ENCODE measurements at regions not wholly inside any gene's neighbourhood (a gene's known extent, or its start where the extent isn't known, plus 50 kb on each side); places are given as distances from the start of the nearest gene placed in this dataset.

- H3K4ac ChIP-seq (replicated peaks; ENCODE audit: insufficient read length, low read depth, low read length): no peak overlapping the region
- no peak overlapping the region for H2BK5ac ChIP-seq (ENCODE audit: low read depth, low read length)
- no peak overlapping the region for H3K18ac ChIP-seq (ENCODE audit: extremely low read depth, low read length)
- no peak overlapping the region for H3K4me3 ChIP-seq (ENCODE audit: extremely low read depth in 1 of 4, insufficient read depth in 2 of 4, low read depth in 3 of 4, low read length in 4 of 4)
- H2BK12ac ChIP-seq (ENCODE audit: low read depth, low read length): no peak overlapping the region
- no peak overlapping the region for H3K4me2 ChIP-seq (ENCODE audit: insufficient read depth in 1 of 2, low read depth in 2 of 2, low read length in 2 of 2)
- POLR2A ChIA-PET (ENCODE audit: partially characterized antibody): no interaction called here
- H3K27me3 ChIP-seq (replicated peaks in 1 of 4; ENCODE audit: control insufficient read depth in 3 of 4, extremely low read depth in 1 of 4, insufficient read depth in 3 of 4, low read length in 3 of 4): no peaks in the 10 kb centered on the region
- CTCF ChIA-PET (ENCODE audit: partially characterized antibody): interaction anchor here (0.8 to 1.2 kb wide), 4 partner anchors 8 to 28 kb away, joined by 3 read pairs; no protein-coding TSS in a partner anchor
- 59% methylated on average over 3 of the region's 3 CpGs; no CpG with 5 or more reads in 1 of the 2 experiments for WGBS, 2 experiments (ENCODE audit: extremely low coverage in 1 of 2, insufficient coverage in 1 of 2, insufficient read length in 1 of 2, insufficient replicate concordance in 2 of 2, low coverage in 1 of 2, low lambda C conversion rate in 2 of 2, missing lambda C conversion rate in 1 of 2)
- no peaks in the 10 kb centered on the region for H3K36me3 ChIP-seq (ENCODE audit: control insufficient read depth in 2 of 4, insufficient read depth in 4 of 4, low read length in 3 of 4)
- no peak overlapping the region for H2BK15ac ChIP-seq (ENCODE audit: low read length)
- H3K56ac ChIP-seq (replicated peaks; ENCODE audit: insufficient read length, low read depth, low read length): no peak overlapping the region
- no peaks in the 10 kb centered on the region for H3K4me1 ChIP-seq (replicated peaks in 1 of 4; ENCODE audit: control insufficient read depth in 3 of 4, insufficient read depth in 4 of 4, low read length in 3 of 4)
- H3K23ac ChIP-seq (ENCODE audit: insufficient read length): no peak overlapping the region
- no peak for TF ChIP-seq CREB1 (IDR thresholded peaks at IDR 0.05)
- TF ChIP-seq CTCF (IDR thresholded peaks at IDR 0.05; ENCODE audit: control extremely low read depth in 1 of 3, insufficient read depth in 1 of 3, low read depth in 1 of 3, low read length in 3 of 3): no peak
- no peak for TF ChIP-seq SRF (IDR thresholded peaks at IDR 0.05; ENCODE audit: low read depth, low read length)
- no peak for TF ChIP-seq BCL11A (IDR thresholded peaks at IDR 0.05; ENCODE audit: low read depth in 2 of 2, low read length in 2 of 2)
- TF ChIP-seq CBX8 (IDR thresholded peaks at IDR 0.05; ENCODE audit: borderline replicate concordance, low read depth, low read length): no peak
- TF ChIP-seq ATF3 (IDR thresholded peaks at IDR 0.05; ENCODE audit: insufficient read depth, low read depth, low read length): no peak
- no peak for TF ChIP-seq SAP30 (IDR thresholded peaks at IDR 0.05; ENCODE audit: insufficient read depth, insufficient replicate concordance, low read length)
- no peaks in the 10 kb centered on the region for H4K20me1 ChIP-seq (replicated peaks in 1 of 2; ENCODE audit: control insufficient read depth in 1 of 2, insufficient read depth in 2 of 2, low read length in 2 of 2)
- H3K9ac ChIP-seq (replicated peaks in 1 of 4; ENCODE audit: extremely low read depth in 1 of 4, low read depth in 3 of 4, low read length in 3 of 4): no peak overlapping the region
- no peak overlapping the region for H2BK120ac ChIP-seq (replicated peaks; ENCODE audit: low read depth, low read length)
- no peak overlapping the region for H2AK5ac ChIP-seq (ENCODE audit: low read depth, low read length)
- H4K8ac ChIP-seq (ENCODE audit: extremely low read depth, insufficient read depth, low read length): no peak overlapping the region
- no peaks in the 10 kb centered on the region for H3K79me2 ChIP-seq (ENCODE audit: control insufficient read depth in 1 of 2, insufficient read depth in 2 of 2, low read length in 2 of 2)
- H3K23me2 ChIP-seq (ENCODE audit: low read depth, low read length): no peaks in the 10 kb centered on the region
- no peaks in the 10 kb centered on the region for H3K9me3 ChIP-seq (ENCODE audit: insufficient read depth in 2 of 2, low read depth in 1 of 2, low read length in 1 of 2)
- FAIRE-seq (peak; percentile 32), DNase-seq (ENCODE audit: low read depth in 1 of 2, low spot score in 2 of 2) (no peak)
- no peak overlapping the region for H4K91ac ChIP-seq (replicated peaks; ENCODE audit: insufficient read length, low read length)
- no peak overlapping the region for H2BK20ac ChIP-seq (ENCODE audit: low read length)
- H3K79me1 ChIP-seq (ENCODE audit: low read depth, low read length): no peaks in the 10 kb centered on the region
- H4K5ac ChIP-seq (ENCODE audit: insufficient read length, low read depth, low read length): no peak overlapping the region
- H3K14ac ChIP-seq (ENCODE audit: insufficient read length): no peak overlapping the region
- no peak overlapping the region for H2AFZ ChIP-seq (ENCODE audit: low read length)
- no peak overlapping the region for H3K27ac ChIP-seq (ENCODE audit: low read depth, low read length)
Observed at GRCh38 chr5:123273984-123274383, 149.2 kb downstream of the CEP120 start.
